ENCODE measurements at regions not wholly inside any gene's neighbourhood (a gene's known extent, or its start where the extent isn't known, plus 50 kb on each side); places are given as distances from the start of the nearest gene placed in this dataset.

GRCh38 chr1:227396539-227397353 is 78.5 kb upstream of the CDC42BPA start:
- H3K4me3 ChIP-seq (ENCODE audit: low read depth in 2 of 2, low read length in 2 of 2) = no peak overlapping the region
- in situ Hi-C loops (cut with HindIII; ENCODE audit: low pct_unique_long_range_greater_than_20kb, low sequenced_read_pairs) (no loop called here), intact Hi-C loops (cut with micrococcal nuclease; ENCODE audit: unreplicated experiment) (no loop called here)
- DNase-seq (ENCODE audit: low read depth, low spot score) = no peak
- no peak overlapping the region for H3K27ac ChIP-seq (ENCODE audit: low read length)
- BruUV-seq (replicated peaks) = no TSS peak
- H3K9me3 ChIP-seq (ENCODE audit: control insufficient read depth, insufficient read depth, low read depth, low read length) = no peaks in the 10 kb centered on the region
- no peak for ATAC-seq
- ChIA-PET CTCF (no interaction called here), POLR2A (no interaction called here)
- no peaks in the 10 kb centered on the region for H3K4me1 ChIP-seq (ENCODE audit: control insufficient read depth, insufficient read depth, low read length)
- H3K27me3 ChIP-seq (ENCODE audit: control insufficient read depth, insufficient read depth, low read length) = no peaks in the 10 kb centered on the region
- no peaks in the 10 kb centered on the region for H3K36me3 ChIP-seq (ENCODE audit: control insufficient read depth, insufficient read depth, low read length)
- TF ChIP-seq REST (IDR thresholded peaks at IDR 0.05; ENCODE audit: insufficient read depth in 1 of 2, low read depth in 2 of 2, low read length in 1 of 2) = no peak
- no peak for TF ChIP-seq CTCF (IDR thresholded peaks at IDR 0.05)
- no peak for TF ChIP-seq SIN3A (IDR thresholded peaks at IDR 0.05; ENCODE audit: borderline replicate concordance, insufficient read depth, low read depth, low read length)
- TF ChIP-seq POLR2AphosphoS5 (IDR thresholded peaks at IDR 0.05; ENCODE audit: low read depth, low read length) = no peak
- no peak for TF ChIP-seq TCF7L2 (IDR thresholded peaks at IDR 0.05; ENCODE audit: low read depth, low read length)

GRCh38 chr1:227395426-227396028 is 77.2 kb upstream of the CDC42BPA start:
- DNase-seq (ENCODE audit: low read depth, low spot score) = no peak

More at GRCh38 chr1:227395426-227396028, 77.2 kb upstream of the CDC42BPA start:
- in situ Hi-C loops (cut with HindIII; ENCODE audit: low pct_unique_long_range_greater_than_20kb, low sequenced_read_pairs) = no loop called here
- ATAC-seq = no peak
- no peaks in the 10 kb centered on the region for H3K27me3 ChIP-seq (ENCODE audit: control insufficient read depth, insufficient read depth, low read length)
- H3K27ac ChIP-seq (ENCODE audit: low read length) = no peak overlapping the region
- no peaks in the 10 kb centered on the region for H3K36me3 ChIP-seq (ENCODE audit: control insufficient read depth, insufficient read depth, low read length)
- no peaks in the 10 kb centered on the region for H3K4me1 ChIP-seq (ENCODE audit: control insufficient read depth, insufficient read depth, low read length)
- no peak for TF ChIP-seq SIN3A (IDR thresholded peaks at IDR 0.05; ENCODE audit: borderline replicate concordance, insufficient read depth, low read depth, low read length)
- no peak for TF ChIP-seq CTCF (IDR thresholded peaks at IDR 0.05)
- TF ChIP-seq POLR2AphosphoS5 (IDR thresholded peaks at IDR 0.05; ENCODE audit: low read depth, low read length) = no peak
- no TSS peak for BruUV-seq (replicated peaks)
- intact Hi-C loops (cut with micrococcal nuclease; ENCODE audit: unreplicated experiment) = no loop called here
- no peak overlapping the region for H3K4me3 ChIP-seq (ENCODE audit: low read depth in 2 of 2, low read length in 2 of 2)
- no peaks in the 10 kb centered on the region for H3K9me3 ChIP-seq (ENCODE audit: control insufficient read depth, insufficient read depth, low read depth, low read length)
- CTCF ChIA-PET = no interaction called here
- POLR2A ChIA-PET = no interaction called here
